Stomach (tissue), 8 donors: ENCODE measurements at regions not wholly inside any gene's neighbourhood (a gene's known extent, or its start where the extent isn't known, plus 50 kb on each side); places are given as distances from the start of the nearest gene placed in this dataset.
"Not testable (repeated sequence)": the region's sequence is repeated elsewhere in the genome, so short reads cannot be mapped to it uniquely, and the experiment has no call there.

Source experiments
- DNase-seq, 2 donors: peaks; one replicate each; pipeline versions ENCODE4 v3.0.0 to v3.0.0-alpha.2; 2013 to 2019
- H3K27ac ChIP-seq, 5 donors: fragments of 200-600 bp in 4 of 5; sonication (generic) in 4 of 5; one replicate each; pipeline ENCODE4 v1.5.1; 2013 to 2019; ENCODE audit warnings: mild to moderate bottlenecking in 1 of 5, moderate library complexity in 1 of 5
- H3K27me3 ChIP-seq, 3 donors: fragments of 200-600 bp; sonication (generic); one replicate each; pipeline ENCODE4 v1.5.1; 2017 to 2019; ENCODE audit warnings: mixed run types in 1 of 3
- H3K36me3 ChIP-seq, 4 donors: fragments of 200-600 bp; sonication (generic); 1 replicate in 3 of 4; 2 replicates in 1 of 4; pipeline ENCODE4 v1.5.1; 2016 to 2019
- H3K4me1 ChIP-seq, 4 donors: fragments of 200-600 bp; sonication (generic); one replicate each; pipeline ENCODE4 v1.5.1; 2016 to 2019
- H3K4me3 ChIP-seq, 4 donors: fragments of 200-600 bp; sonication (generic) in 3 of 4; one replicate each; pipeline ENCODE4 v1.5.1; 2016 to 2019; ENCODE audit warnings: mild to moderate bottlenecking in 1 of 4
- H3K9me3 ChIP-seq, 4 donors: fragments of 200-600 bp; sonication (generic); one replicate each; pipeline ENCODE4 v1.5.1; 2016 to 2019
- CTCF ChIP-seq, 7 experiments: fragments of 450-650 bp in 4 of 7; fragments of 200-600 bp in 3 of 7; sonication (generic) in 3 of 7; IDR thresholded peaks; one replicate each; pipeline ENCODE4 v1.5.1; 2016 to 2019; ENCODE audit warnings: antibody characterized with exemption in 7 of 7, control low read depth in 2 of 7, mild to moderate bottlenecking in 1 of 7
- EP300 ChIP-seq: sonication (generic); formaldehyde crosslinking; IDR thresholded peaks from one replicate; pipeline ENCODE4 v1.6.1; 2017; ENCODE audit warnings: antibody characterized with exemption
- POLR2A ChIP-seq, 4 donors: fragments of 450-650 bp; IDR thresholded peaks; one replicate each; pipeline ENCODE4 v1.6.1; 2016; ENCODE audit warnings: antibody characterized with exemption in 4 of 4, control low read depth in 2 of 4, mild to moderate bottlenecking in 1 of 4, moderate library complexity in 1 of 4
- POLR2AphosphoS5 ChIP-seq, 3 donors: sonication (generic); formaldehyde crosslinking; IDR thresholded peaks; one replicate each; pipeline ENCODE4 v1.6.1; 2016; ENCODE audit warnings: antibody characterized with exemption in 3 of 3
- WGBS, 5 donors: extraction: QIAGEN DNeasy Blood & Tissue Kit in 3 of 5; methylation state at CpG; one replicate each; pipeline versions ENCODE4 v1.1.5 to v1.1.7; 2013 to 2018; 5-methylcytosine and 5-hydroxymethylcytosine counted together
- intact Hi-C: fragments of 100-400 bp; cut with DNase I; formaldehyde crosslinking; loops from one replicate; pipeline ENCODE4 v1.15.1; 2023; ENCODE audit warnings: low total_unique reads
- donor health status: healthy with polysubstance abuse.
- donor health status: Bipolar disorder and iron deficiency.
- donor health status: healthy.

- 42 to 62% (median 53%) methylated on average over 2 of the region's 2 CpGs for WGBS, 5 donors
- intact Hi-C loops, result no loop called here
- H3K9me3 ChIP-seq, result peaks cover 0 to 8% (median 0%) of the 10 kb centered on the region in 4 donors
Observed at GRCh38 chr13:67390462-67391086, 160.4 kb upstream of the PCDH9 start.

GRCh38 chr13:67389171-67389570 is 159.0 kb upstream of the PCDH9 start:
- H3K9me3 ChIP-seq, result peaks cover 0 to 8% (median 0%) of the 10 kb centered on the region in 4 donors
- H3K27me3 ChIP-seq, result no peaks in the 10 kb centered on the region
- 54 to 65% (median 62%) methylated on average over 3 of the region's 3 CpGs for WGBS, 5 donors
- no peak for DNase-seq
- H3K4me3 ChIP-seq, result no peak overlapping the region
- intact Hi-C loops, result no loop called here
- H3K36me3 ChIP-seq, result no peaks in the 10 kb centered on the region
- no peaks in the 10 kb centered on the region for H3K4me1 ChIP-seq
- TF ChIP-seq POLR2AphosphoS5 (IDR thresholded peaks at IDR 0.05), result no peak
- no peak for TF ChIP-seq POLR2A (IDR thresholded peaks at IDR 0.05)
- TF ChIP-seq CTCF (IDR thresholded peaks at IDR 0.05), result no peak
- TF ChIP-seq EP300, result no peak
- H3K27ac ChIP-seq, result no peak overlapping the region

More at GRCh38 chr13:67390462-67391086, 160.4 kb upstream of the PCDH9 start:
- TF ChIP-seq EP300 (no peak), POLR2A (IDR thresholded peaks at IDR 0.05) (no peak), POLR2AphosphoS5 (IDR thresholded peaks at IDR 0.05) (no peak), CTCF (IDR thresholded peaks at IDR 0.05) (no peak)
- Histone ChIP-seq H3K36me3 (no peaks in the 10 kb centered on the region), H3K27me3 (no peaks in the 10 kb centered on the region), H3K27ac (no peak overlapping the region), H3K4me3 (no peak overlapping the region), H3K4me1 (no peaks in the 10 kb centered on the region)
- DNase-seq, result no peak

- H3K27ac ChIP-seq, H3K4me3 ChIP-seq, H3K9me3 ChIP-seq, intact Hi-C loops, H3K36me3 ChIP-seq, H3K4me1 ChIP-seq, H3K27me3 ChIP-seq: not testable (repeated sequence)
- peak in 1 of 2 donors; percentile 5 for DNase-seq
- 49 to 61% (median 58%) methylated on average over 7 of the region's 7 CpGs for WGBS, 5 donors
Observed at GRCh38 chr13:67383109-67383757, 153.1 kb upstream of the PCDH9 start.

- WGBS, 5 donors, result 69 to 89% (median 78%) methylated on average over 1 of the region's 1 CpG
- intact Hi-C loops, result no loop called here
- no peak overlapping the region for H3K4me3 ChIP-seq
- no peak overlapping the region for H3K27ac ChIP-seq
- H3K36me3 ChIP-seq, result no peaks in the 10 kb centered on the region
- DNase-seq, result no peak
- H3K9me3 ChIP-seq, result no peaks in the 10 kb centered on the region
- no peak for TF ChIP-seq POLR2A (IDR thresholded peaks at IDR 0.05)
- TF ChIP-seq CTCF (IDR thresholded peaks at IDR 0.05), result no peak
- TF ChIP-seq POLR2AphosphoS5 (IDR thresholded peaks at IDR 0.05), result no peak
- no peak for TF ChIP-seq EP300
- H3K27me3 ChIP-seq, result no peaks in the 10 kb centered on the region
- no peaks in the 10 kb centered on the region for H3K4me1 ChIP-seq
Observed at GRCh38 chr13:67377919-67378318, 147.8 kb upstream of the PCDH9 start.

GRCh38 chr13:67374391-67374790 is 144.3 kb upstream of the PCDH9 start:
- WGBS, 5 donors, result 75 to 91% (median 82%) methylated on average over 1 of the region's 1 CpG
- no peak overlapping the region for H3K27ac ChIP-seq
- intact Hi-C loops, result no loop called here

More at GRCh38 chr13:67374391-67374790, 144.3 kb upstream of the PCDH9 start:
- Histone ChIP-seq H3K4me1 (no peaks in the 10 kb centered on the region), H3K9me3 (no peaks in the 10 kb centered on the region), H3K4me3 (no peak overlapping the region), H3K36me3 (no peaks in the 10 kb centered on the region), H3K27me3 (no peaks in the 10 kb centered on the region)
- DNase-seq, result no peak
- no peak for TF ChIP-seq POLR2AphosphoS5 (IDR thresholded peaks at IDR 0.05)
- TF ChIP-seq EP300, result no peak
- TF ChIP-seq POLR2A (IDR thresholded peaks at IDR 0.05), result no peak
- TF ChIP-seq CTCF (IDR thresholded peaks at IDR 0.05), result no peak
